ENCODE measurements at regions not wholly inside any gene's neighbourhood (a gene's known extent, or its start where the extent isn't known, plus 50 kb on each side); places are given as distances from the start of the nearest gene placed in this dataset.
"Not testable (repeated sequence)": the region's sequence is repeated elsewhere in the genome, so short reads cannot be mapped to it uniquely, and the experiment has no call there.

GRCh38 chr7:159207393-159207792, 62.7 kb upstream of the VIPR2 start:
- Histone ChIP-seq H3K4me3 (no peak overlapping the region), H3K27me3 (no peaks in the 10 kb centered on the region), H3K9me3 (no peaks in the 10 kb centered on the region), H3K27ac (no peak overlapping the region), H3K9ac (ENCODE audit: low read depth in 2 of 2, low read length in 2 of 2) (no peak overlapping the region), H3K36me3 (no peaks in the 10 kb centered on the region), H3K4me1 (no peaks in the 10 kb centered on the region)
- TF ChIP-seq CTCF (IDR thresholded peaks at IDR 0.05): no peak
- no peak for DNase-seq
- intact Hi-C loops (cut with DNase I): no loop called here

GRCh38 chr7:159205833-159206232, 61.2 kb upstream of the VIPR2 start:
- no peak for TF ChIP-seq CTCF (IDR thresholded peaks at IDR 0.05)
- no peak overlapping the region for H3K9ac ChIP-seq (ENCODE audit: low read depth in 2 of 2, low read length in 2 of 2)
- intact Hi-C loops (cut with DNase I): no loop called here
- H3K36me3 ChIP-seq: no peaks in the 10 kb centered on the region
- H3K4me1 ChIP-seq: no peaks in the 10 kb centered on the region
- H3K27ac ChIP-seq: no peak overlapping the region
- no peak overlapping the region for H3K4me3 ChIP-seq
- no peaks in the 10 kb centered on the region for H3K27me3 ChIP-seq
- no peaks in the 10 kb centered on the region for H3K9me3 ChIP-seq
- no peak for DNase-seq

- H3K9ac ChIP-seq (ENCODE audit: low read depth in 2 of 2, low read length in 2 of 2): no peak overlapping the region
- no peaks in the 10 kb centered on the region for H3K4me1 ChIP-seq
- no peaks in the 10 kb centered on the region for H3K9me3 ChIP-seq
- H3K27me3 ChIP-seq: no peaks in the 10 kb centered on the region
- no peak overlapping the region for H3K27ac ChIP-seq
- TF ChIP-seq CTCF (IDR thresholded peaks at IDR 0.05): no peak
- intact Hi-C loops (cut with DNase I): no loop called here
- DNase-seq: no peak
- no peaks in the 10 kb centered on the region for H3K36me3 ChIP-seq
- H3K4me3 ChIP-seq: no peak overlapping the region
Observed at GRCh38 chr7:159204664-159205063, 60.0 kb upstream of the VIPR2 start.

GRCh38 chr7:159203253-159203652, 58.6 kb upstream of the VIPR2 start:
- intact Hi-C loops (cut with DNase I); H3K27ac ChIP-seq; H3K4me1 ChIP-seq; H3K27me3 ChIP-seq; H3K36me3 ChIP-seq; DNase-seq; H3K9me3 ChIP-seq; H3K4me3 ChIP-seq; H3K9ac ChIP-seq (ENCODE audit: low read depth in 2 of 2, low read length in 2 of 2): not testable (repeated sequence)

GRCh38 chr7:159201722-159202330, 57.2 kb upstream of the VIPR2 start:
- no peaks in the 10 kb centered on the region for H3K9me3 ChIP-seq
- H3K27ac ChIP-seq: no peak overlapping the region
- no peaks in the 10 kb centered on the region for H3K4me1 ChIP-seq
- H3K27me3 ChIP-seq: no peaks in the 10 kb centered on the region
- intact Hi-C loops (cut with DNase I): no loop called here
- H3K36me3 ChIP-seq: no peaks in the 10 kb centered on the region
- DNase-seq: no peak
- no peak for TF ChIP-seq CTCF (IDR thresholded peaks at IDR 0.05)
- no peak overlapping the region for H3K9ac ChIP-seq (ENCODE audit: low read depth in 2 of 2, low read length in 2 of 2)
- no peak overlapping the region for H3K4me3 ChIP-seq

- intact Hi-C loops (cut with DNase I): no loop called here
- no peaks in the 10 kb centered on the region for H3K4me1 ChIP-seq
- no peak for TF ChIP-seq CTCF (IDR thresholded peaks at IDR 0.05)
Observed at GRCh38 chr7:159200421-159200820, 55.8 kb upstream of the VIPR2 start.

More at GRCh38 chr7:159200421-159200820, 55.8 kb upstream of the VIPR2 start:
- Histone ChIP-seq H3K9ac (ENCODE audit: low read depth in 2 of 2, low read length in 2 of 2) (no peak overlapping the region), H3K36me3 (no peaks in the 10 kb centered on the region), H3K27me3 (no peaks in the 10 kb centered on the region), H3K27ac (no peak overlapping the region), H3K4me3 (no peak overlapping the region), H3K9me3 (no peaks in the 10 kb centered on the region)
- no peak for DNase-seq
